NCI-H2227 (cell line): ENCODE measurements at regions not wholly inside any gene's neighbourhood (a gene's known extent, or its start where the extent isn't known, plus 50 kb on each side); places are given as distances from the start of the nearest gene placed in this dataset.
A peak's percentile ranks its signal among the peaks of the same experiment; 100 is the strongest.

Experiments
- DNase-seq: peaks from one replicate; lab custom pipeline; 2025; ENCODE audit not compliant: unreplicated experiment; lab: John Stamatoyannopoulos, UW

DNA sequence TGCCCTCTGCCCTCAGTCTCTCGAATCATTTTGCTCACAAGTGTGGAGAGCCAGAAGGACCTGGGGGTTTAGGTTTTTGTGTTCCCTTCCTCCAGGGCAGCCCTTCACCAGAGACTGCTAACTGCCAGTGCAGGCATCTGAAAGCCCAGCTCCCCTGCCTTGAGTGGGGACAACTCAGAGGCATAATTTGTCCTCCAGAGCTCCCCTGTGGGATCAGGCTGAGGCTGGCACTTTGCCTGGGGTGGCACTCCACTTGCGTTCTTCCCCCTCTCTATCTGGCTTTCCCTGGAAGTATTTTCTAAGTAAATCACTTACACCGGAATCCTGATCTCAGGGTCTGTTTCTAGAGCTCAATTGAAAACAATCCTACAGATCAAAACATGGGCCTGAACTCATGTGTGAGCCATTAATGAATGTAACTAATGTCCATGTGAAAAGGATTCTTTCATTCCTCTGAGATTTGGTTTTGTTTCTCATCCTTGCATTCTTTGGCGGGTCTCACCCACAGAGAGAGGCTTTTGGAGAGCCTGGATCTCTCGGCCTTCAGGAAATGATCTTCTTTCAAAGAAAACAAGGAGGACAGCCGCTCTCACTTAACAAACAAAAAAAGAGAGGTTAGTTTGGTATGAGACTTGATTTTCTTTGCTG lies 125.7 kb upstream of the RIPOR2 start:
- no peak for DNase-seq

DNA sequence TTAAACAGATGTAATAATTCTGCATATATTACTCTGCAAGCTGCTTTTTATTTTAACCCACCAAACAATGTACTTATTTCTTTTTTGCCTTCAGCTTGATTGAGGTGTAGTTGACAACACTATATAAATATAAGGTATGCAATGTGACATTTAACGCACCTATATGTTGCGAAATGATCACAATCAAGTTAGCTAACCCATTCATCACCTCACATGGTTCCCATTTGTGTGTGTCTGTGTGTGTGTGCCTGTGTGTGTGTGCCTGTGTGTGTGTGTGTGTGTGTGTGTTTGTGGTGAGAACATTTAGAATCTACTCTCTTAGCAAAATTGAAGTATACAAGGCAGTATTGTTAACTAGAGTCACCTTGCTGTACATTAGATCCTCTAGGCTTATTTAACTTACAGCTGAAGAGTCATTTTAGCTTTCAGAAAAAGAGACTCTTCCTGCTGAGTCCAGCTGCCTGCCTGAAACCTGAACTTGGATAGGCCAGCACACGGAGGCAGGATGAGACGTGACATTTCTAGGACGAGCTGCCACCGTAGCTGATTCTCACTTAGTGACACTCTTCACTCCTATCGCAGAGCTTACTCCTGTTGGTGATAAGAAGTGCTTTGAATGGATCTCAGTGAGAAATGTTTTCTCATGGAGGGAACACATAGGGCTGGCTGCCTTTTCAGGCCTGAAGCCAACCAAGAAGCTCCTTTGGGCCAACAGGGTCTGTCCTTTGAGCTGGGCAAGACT lies 126.5 kb upstream of the RIPOR2 start:
- DNase-seq, result no peak

DNA sequence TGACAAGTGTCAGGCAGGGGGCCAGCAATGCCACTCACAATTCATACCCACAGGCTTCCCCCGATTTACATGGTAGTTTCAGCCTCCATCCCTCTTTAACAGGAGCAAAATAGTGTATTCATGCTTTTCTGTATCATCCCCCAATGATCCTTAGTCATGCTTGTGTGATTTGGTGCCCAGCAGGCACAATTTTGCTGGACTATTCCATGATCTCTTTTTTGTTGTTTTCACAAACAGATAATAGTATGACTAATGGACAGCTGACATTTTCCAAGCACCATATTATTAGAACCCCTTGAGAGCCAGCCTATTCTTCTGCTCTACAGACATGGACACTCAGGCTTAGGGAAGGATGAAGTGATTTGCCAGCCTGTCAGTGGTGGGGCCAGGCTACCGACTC lies 128.2 kb upstream of the RIPOR2 start:
- no peak for DNase-seq

DNA sequence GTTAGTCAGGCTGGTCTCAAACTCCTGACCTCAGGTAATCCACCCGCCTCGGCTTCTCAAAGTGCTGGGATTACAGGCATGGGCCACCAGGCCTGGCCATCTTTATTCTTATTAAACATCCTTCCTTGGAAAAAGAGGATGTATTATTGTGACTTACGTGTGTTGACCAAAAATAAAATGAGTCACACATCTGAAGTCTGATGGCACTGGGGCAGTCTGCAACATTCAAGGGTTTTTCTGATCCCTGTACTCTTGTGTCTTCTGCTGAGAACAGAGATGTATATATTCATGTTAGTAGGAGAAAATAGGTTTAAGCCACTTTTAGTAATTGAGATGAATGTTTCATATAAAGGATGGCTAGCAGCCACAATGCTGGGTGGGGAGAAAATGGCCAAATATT lies 129.9 kb upstream of the RIPOR2 start:
- no peak for DNase-seq

DNA sequence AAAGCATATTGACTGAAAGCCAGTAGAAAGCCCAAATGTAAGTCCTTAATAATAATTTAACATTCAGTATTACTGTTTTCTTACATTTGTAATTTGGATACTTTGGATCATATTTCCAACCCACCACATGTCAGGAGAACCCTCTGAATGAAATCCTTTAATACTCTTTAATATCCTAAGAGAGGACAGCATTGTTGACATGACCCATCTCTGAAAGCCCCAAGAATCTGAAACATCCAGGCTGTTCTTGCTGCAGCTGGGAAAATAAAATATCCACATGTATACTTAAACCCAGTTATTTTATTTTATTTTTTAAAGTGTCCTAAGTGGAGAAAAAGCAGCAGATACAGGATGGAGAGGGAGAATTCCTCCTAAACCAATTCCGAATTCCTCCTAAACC lies 130.8 kb upstream of the RIPOR2 start:
- no peak for DNase-seq

DNA sequence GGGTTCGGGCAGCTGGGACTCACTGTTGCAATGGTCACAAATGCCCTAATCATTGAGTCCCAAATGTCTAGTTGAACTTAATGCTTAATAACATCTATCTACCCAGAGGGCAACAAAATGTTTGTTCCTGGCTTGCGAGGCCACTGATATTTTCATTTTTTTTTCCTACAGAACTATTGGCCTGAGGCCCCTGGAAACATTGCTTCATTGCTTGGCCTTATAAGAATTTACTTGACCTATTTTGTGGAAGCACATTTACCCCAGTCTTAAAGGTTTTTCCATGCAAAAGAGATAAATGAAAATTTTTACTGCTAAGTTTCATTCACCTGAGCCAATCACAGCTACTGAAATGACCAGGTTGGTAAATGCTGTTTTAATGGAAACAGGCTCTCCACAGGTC lies 133.1 kb upstream of the RIPOR2 start:
- DNase-seq, result no peak

DNA sequence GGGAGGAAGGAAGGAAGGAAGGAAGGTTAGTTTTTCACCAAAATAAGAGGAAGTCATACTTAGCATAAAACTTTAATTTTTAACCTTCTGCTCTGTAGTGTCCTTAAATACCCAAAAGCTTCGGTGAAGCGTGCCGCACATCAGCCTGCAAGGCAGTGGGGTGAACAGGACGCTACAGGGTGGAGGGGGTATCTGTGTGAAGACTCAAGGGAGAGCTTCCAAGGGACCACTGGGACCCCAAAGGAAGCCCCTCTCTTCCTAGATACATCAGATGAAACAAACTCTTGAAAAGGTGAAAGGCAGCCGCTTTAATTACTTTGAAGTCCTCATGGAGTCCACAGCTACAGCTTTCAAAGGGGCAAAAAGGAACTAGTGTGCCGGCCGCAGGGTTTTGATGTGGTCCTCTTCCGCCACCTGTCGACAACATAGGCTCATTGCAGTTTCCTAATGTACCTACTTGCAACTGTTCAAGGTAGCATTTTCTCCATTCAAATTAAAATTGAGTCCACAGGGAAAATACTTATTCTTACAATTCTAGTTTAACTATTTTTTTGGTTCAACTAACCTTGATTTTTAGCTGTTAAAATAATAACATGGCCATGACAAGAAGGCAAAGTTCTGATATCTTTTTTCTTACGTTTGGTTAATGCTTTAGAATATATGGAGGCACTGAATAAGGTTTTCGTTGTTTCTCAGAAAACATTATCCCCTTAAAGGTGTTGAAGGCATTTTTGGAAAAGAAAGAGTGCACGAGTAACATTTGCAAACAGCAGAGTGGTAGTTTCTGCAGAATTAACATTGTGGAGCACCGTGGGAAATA lies 135.0 kb upstream of the RIPOR2 start:
- DNase-seq, result peak; percentile 90

DNA sequence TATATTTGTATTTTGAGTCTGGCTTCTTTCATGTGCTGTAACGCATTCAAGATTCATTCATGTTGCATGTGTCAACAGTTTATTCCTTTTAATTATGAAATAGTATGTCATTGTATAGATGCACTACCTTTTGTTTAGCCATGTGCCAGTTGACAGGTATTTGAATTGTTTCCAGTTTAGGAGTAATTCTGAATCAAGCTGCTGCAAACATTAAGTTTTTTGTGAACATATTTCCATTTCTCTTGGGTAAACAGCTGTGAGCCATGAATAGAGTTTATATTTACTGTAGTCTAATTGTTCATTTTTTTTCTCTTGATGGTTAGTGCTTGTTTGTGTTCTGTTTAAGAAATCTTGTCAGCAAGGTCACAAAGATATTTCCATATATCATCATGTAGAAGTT lies 142.4 kb upstream of the RIPOR2 start:
- DNase-seq, result no peak

DNA sequence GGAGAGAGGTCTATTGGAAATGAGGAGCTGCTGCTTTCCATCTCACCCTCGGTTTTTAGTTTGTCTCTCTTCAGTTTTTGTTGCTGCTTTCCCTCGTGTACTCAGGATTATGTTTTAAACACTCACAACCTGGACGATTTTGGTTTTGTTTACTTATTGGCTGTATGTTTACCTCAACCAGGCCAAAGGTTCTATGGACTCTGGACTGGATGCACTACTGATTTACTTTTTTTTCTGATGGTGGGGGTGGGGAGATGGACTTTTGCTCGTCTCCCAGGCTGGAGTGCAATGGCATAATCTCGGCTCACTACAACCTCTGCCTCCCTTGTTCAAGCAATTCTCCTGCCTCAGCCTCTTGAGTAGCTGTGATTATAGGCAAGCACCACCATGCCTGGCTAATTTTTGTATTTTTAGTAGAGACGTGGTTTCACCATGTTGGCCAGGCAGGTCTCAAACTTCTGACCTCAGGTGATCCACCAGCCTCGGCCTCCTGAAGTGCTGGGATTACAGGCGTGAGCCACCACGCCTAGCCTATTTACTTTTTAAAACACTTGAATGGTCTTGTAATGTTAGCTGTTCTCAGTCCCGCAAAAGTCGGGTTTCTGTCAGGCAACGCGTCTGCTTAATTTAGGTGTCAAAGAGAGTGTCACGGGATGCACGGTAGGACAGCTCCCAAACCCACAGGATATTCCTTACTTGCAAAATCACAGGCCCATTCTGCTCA lies 148.2 kb upstream of the RIPOR2 start:
- no peak for DNase-seq

DNA sequence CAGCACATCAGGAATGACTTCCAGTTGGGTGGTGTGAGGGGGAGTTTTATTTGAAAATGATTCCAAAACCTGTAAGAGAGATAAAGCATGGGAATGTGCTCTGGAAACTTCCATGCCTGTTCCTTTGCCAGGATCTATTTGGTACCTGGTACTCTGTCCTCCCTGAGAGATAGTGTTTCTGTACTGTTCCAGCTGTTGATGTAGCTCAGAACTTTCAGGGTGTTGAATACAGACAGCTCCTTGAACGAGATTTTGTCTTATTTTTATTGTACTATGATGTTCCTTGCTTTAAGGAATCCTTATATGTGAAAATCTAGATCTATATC lies 148.7 kb upstream of the RIPOR2 start:
- no peak for DNase-seq

DNA sequence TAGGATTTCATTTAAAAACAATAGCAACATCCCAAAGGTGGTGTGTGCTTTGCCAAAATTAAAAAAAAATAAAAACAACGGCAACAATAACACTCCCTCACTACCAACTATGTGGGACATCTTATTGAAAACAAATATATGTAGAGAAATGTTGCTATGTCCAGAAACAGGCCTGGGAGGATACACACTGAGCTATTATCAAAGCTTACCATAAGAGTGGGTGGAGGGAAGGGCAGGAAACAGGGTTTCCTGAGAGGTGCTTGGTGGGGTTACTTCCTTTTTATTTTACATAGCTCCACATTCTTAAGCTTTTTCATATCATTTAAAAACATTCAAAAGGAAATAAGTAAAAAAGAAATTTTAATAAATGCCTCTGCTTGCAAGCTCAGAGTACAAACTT lies 150.0 kb upstream of the RIPOR2 start:
- DNase-seq, result no peak

DNA sequence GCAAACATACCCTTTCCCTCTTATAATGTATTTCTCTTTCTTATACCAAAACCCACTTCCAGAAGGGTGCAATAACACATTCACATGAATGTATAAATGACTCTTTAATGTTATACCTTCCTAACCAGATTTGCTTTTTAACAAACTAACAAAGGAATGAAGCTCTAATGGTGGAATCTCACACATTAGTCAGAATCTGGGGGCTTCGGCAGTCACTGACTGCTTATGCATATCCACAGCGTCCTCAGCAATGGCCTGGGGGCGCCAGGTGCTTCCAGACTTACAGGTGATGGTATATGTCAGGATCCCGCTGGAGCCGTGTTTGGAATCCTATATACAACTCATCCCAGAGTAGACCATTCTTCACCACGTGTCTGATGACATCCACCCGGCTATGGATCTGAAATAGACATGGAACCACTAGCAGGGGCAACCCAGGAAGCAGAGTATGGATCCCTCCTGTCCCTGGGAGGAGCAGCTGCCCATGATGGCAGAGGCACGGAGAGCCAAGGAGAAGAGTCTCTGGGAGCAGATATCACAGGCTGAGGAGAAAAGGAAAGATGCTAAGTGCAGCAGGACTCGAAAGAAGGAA lies 150.8 kb upstream of the RIPOR2 start:
- DNase-seq, result no peak

DNA sequence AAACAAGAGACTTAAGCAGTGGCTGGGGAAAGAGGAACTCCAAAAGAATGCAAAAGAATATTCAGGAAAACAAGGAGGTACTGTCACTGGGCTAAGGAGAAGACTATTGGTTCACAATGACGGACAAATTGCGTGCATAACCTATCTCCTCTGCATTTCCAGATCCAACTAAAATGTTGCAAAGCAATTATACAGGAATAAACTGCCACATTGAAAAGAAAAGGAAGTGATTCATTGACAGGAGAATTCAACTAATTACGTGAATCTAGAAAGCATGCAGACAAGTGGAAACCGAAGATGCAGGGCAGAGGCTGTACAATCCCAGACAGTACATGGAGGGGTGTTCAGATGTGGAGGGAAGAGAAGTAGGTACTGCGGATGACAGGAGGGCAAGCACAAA lies 152.8 kb upstream of the RIPOR2 start:
- DNase-seq, result no peak

DNA sequence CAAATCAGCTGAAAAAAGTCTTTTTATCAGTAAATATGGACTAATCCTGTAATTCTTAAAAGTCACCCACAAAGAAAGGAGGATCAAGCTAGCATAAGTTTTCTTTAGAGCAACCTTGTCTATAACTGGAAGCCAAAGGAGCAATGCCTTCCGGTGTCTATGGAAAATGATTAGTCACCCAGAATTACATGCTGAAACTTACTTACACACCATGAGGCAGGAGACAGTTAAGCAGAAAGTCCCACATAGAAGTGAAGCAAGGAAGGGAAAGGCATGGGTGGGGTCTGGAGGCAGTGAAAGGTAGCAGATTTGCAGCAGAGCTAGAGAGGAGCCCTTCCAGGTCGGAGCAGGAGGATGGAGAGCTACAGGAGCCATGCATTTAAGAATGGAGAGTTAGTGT lies 153.7 kb upstream of the RIPOR2 start:
- no peak for DNase-seq

DNA sequence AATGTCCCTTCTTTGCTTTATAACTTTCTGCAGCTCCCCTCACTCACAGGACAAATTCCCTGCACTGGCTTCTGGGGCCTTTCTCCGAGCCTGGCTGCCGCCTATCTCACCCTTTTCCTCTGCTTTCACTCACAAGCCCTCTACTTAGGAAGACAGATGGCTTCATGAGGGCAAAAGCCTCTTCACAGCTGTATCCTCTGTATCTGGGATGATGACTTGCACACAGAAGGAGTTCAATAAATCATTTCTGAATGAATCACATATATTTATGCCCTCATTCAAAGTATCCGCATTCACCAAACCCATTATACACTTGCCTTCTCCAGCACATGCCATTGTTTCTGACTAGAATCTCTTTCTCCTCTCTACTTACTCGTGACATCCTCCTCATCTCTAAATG lies 159.0 kb upstream of the RIPOR2 start:
- DNase-seq, result peak; percentile 52

DNA sequence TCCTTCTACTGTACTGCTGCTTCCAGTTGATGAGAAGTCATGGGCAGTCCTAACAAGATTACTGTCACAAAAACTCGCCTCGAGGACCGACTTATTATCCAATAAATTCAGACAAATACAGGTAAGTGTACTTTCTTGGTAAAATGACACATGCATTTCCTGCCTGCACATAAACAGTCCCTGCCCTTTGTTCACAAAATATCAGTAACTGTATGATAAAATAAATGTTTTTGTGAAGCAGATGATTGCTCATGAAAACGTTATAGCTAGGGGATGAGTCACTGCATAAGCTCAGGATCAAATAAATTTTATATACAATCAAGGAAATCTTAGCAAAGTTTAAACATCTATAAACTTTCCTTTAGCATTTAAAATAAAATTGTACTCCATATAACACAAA lies 164.5 kb upstream of the RIPOR2 start:
- no peak for DNase-seq

DNA sequence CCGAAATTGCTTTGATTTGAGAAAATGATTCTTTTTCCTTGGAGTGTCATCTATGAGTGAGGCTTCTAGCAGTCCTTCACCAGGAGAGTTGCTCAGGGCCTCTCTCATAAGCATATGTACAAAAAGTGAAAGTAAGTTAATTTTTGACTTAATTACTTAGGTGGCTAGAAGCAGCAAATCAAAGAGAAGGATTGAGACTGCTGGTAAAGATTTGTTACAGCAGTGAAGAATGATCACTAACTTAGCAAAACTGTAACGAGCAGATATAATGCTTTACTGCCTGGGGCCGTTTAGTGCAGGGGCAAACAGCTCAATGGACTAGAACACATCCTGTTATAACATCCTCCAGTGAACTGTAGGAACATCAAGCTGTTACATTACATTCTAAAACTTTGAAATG lies 167.8 kb upstream of the RIPOR2 start:
- no peak for DNase-seq

DNA sequence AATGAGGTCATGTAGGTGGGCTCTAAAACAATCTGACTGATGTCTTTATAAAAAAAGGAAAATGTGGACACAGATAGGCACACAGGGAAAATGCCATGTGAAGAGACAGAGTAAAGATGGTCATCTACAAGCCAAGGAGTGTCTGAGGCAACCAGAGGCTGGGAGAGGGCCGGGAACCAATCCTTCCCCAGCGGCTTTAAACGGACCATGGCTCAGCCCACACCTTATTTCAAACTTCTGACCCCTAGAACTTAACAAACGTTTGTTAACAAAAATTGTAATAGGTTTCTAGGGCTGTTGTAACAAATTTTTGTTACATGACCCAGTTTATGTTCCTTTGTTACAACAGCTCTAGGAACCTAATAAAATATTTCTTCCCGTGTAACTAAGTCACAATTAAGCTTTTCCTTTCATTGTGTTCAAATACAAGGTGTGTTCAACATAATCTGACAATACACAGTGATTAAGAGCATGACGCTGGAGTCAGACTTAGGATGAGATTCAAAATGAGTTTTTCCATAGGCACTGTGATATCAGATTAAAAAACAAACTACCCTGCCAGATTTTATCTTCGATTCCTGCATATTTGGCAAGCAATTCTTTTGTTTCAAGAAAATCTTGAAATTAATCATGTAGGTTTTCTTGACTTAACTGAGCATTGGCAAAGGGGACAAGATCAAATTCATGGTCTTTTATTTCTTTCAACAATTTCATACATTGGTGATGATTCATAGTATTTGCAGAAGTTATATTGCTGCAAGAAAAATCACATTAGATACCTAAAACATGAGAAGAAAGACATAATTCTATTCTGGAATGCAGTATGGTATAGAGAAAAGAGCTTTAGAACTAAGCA lies 169.5 kb upstream of the RIPOR2 start:
- DNase-seq, result no peak

DNA sequence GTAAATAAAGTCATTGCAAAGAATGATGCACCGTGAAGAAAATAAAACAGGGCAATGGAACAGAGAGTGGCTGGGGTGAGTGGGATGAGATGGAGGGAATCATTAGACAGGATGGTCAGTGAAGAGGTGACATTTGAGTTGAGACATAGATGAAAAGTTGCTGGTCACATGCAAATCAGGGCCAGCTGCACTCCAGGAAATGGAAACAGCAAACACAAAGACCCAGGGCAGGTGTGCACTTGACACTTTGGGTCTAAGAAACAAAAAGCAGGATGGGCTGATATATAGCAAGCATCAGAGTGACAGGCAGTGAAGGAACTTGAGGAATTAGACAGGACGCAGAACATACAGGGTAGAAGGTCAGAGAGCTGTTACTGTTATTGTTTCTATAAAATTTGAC lies 171.5 kb upstream of the RIPOR2 start:
- DNase-seq, result no peak

DNA sequence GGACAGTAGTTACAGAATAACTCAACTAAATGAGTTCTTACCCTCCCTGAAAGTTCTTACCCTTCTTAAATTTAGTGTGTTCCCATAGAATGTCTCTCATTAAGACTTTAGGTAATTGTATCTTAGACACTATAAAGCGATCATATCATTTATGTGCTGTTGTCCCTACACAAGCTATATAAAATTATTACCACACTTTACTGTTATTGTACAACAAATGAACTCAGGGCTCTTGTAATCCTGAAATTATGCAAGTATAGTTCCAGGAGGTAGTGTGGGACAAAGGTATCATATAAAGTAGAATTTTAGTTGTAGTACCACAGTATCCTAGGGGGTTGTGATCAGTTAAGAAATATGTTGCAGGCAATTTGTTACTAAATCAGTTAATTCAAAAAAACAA lies 167.4 kb upstream of the CARMIL1 start:
- no peak for DNase-seq
